ENCODE measurements at regions not wholly inside any gene's neighbourhood (a gene's known extent, or its start where the extent isn't known, plus 50 kb on each side); places are given as distances from the start of the nearest gene placed in this dataset.

GRCh38 chr15:60065951-60066350, 61.8 kb downstream of the FOXB1 start:
- no peak for TF ChIP-seq CTCF (IDR thresholded peaks at IDR 0.05; ENCODE audit: low read length)
- TF ChIP-seq EZH2phosphoT487 (IDR thresholded peaks at IDR 0.05; ENCODE audit: low read length): no peak

Data from MM.1S (cell line).